Osteocyte (in vitro differentiated cells): ENCODE measurements at regions not wholly inside any gene's neighbourhood (a gene's known extent, or its start where the extent isn't known, plus 50 kb on each side); places are given as distances from the start of the nearest gene placed in this dataset.

Source experiments
- DNase-seq: peaks from one replicate; pipeline ENCODE4 v3.0.0; 2021; ENCODE audit warnings: mixed read lengths; ENCODE audit not compliant: unreplicated experiment; ENCODE audit errors: extremely low spot score
- H3K27ac Mint-ChIP-seq: one replicate; pipeline ENCODE4 v1.8.0; 2021; ENCODE audit warnings: mild to moderate bottlenecking, mixed read lengths; ENCODE audit not compliant: unreplicated experiment
- H3K27me3 Mint-ChIP-seq: one replicate; pipeline ENCODE4 v1.8.0; 2021; ENCODE audit warnings: mixed read lengths; ENCODE audit not compliant: unreplicated experiment
- H3K36me3 Mint-ChIP-seq: one replicate; pipeline ENCODE4 v1.8.0; 2021; ENCODE audit warnings: mixed read lengths; ENCODE audit not compliant: unreplicated experiment
- H3K4me1 Mint-ChIP-seq: one replicate; pipeline ENCODE4 v1.8.0; 2021; ENCODE audit warnings: mixed read lengths; ENCODE audit not compliant: unreplicated experiment
- H3K4me3 Mint-ChIP-seq: one replicate; pipeline ENCODE4 v1.8.0; 2021; ENCODE audit warnings: mild to moderate bottlenecking, moderate library complexity, mixed read lengths; ENCODE audit not compliant: unreplicated experiment
- H3K9me3 Mint-ChIP-seq: one replicate; pipeline ENCODE4 v1.8.0; 2021; ENCODE audit warnings: mixed read lengths; ENCODE audit not compliant: unreplicated experiment
- TF ChIP-seq, protein P1 (sequence below): fragments of 200-600 bp; sonication (generic); IDR thresholded peaks from 2 replicates; pipeline ENCODE4 v1.5.0; 2021; ENCODE audit warnings: antibody characterized with exemption, mild to moderate bottlenecking, moderate library complexity

DNA sequence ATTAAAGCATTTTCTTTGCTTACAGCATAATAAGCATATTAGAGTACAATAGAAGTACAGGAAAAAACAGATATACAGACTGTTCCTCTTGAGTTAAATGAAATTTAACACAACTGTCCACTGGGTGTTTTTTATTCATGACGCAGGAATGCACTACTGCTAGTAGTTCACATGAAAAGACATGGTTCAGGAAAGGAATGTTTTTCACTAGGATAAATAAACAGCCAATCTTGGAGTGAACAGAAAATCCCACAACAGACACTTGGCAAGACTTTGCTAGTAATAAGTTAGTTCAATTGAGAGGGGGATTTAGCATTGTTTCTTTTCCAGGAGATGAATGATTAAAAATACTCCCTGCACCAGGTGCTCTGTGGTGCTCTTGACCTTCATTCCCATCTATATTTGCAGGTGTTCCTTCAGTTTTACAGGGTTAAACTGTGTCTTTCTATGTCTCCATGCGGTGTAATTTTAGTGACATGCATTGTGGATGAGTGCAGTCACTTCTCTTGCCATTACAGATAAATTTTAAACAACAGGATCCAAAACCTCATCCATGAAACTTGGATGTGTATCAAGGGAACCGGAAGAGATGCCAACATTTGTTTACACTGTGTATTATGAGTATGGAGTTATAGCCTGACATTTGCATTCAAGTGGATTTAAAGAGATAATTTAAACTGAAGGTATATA is 796.6 kb downstream of the DSC3 start:
- Mint-ChIP-seq H3K9me3 (no peaks in the 10 kb centered on the region), H3K4me3 (no peak overlapping the region), H3K27me3 (no peaks in the 10 kb centered on the region), H3K27ac (peak overlapping the region; percentile 42), H3K36me3 (no peaks in the 10 kb centered on the region), H3K4me1 (peaks cover 29% of the 10 kb centered on the region)
- TF ChIP-seq, protein P1, sequence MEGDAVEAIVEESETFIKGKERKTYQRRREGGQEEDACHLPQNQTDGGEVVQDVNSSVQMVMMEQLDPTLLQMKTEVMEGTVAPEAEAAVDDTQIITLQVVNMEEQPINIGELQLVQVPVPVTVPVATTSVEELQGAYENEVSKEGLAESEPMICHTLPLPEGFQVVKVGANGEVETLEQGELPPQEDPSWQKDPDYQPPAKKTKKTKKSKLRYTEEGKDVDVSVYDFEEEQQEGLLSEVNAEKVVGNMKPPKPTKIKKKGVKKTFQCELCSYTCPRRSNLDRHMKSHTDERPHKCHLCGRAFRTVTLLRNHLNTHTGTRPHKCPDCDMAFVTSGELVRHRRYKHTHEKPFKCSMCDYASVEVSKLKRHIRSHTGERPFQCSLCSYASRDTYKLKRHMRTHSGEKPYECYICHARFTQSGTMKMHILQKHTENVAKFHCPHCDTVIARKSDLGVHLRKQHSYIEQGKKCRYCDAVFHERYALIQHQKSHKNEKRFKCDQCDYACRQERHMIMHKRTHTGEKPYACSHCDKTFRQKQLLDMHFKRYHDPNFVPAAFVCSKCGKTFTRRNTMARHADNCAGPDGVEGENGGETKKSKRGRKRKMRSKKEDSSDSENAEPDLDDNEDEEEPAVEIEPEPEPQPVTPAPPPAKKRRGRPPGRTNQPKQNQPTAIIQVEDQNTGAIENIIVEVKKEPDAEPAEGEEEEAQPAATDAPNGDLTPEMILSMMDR = no peak
- DNase-seq = no peak

DNA sequence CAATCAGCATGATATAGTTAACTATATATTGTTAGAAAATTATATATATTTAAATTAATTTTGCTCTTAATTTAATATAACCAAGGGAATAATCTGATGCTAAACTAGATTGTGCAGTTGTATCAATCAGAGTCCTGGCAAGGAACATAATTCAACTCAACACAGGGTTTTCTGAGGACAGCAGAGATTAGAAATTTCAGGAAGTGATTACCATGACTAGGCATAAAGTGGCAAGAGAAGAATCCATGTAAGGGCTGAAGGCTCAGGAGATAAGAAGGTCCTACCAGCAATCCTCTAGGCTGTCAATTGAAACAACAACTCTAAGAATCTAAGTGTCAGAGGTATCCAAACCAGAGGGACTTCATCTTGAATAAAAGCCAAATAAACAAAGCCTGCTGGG is 807.8 kb downstream of the DSC3 start:
- Mint-ChIP-seq H3K36me3 (no peaks in the 10 kb centered on the region), H3K27me3 (peaks cover 23% of the 10 kb centered on the region), H3K4me3 (no peak overlapping the region), H3K27ac (no peak overlapping the region), H3K9me3 (peaks cover 2% of the 10 kb centered on the region), H3K4me1 (peaks cover 3% of the 10 kb centered on the region)
- TF ChIP-seq, protein P1 = no peak
- no peak for DNase-seq

DNA sequence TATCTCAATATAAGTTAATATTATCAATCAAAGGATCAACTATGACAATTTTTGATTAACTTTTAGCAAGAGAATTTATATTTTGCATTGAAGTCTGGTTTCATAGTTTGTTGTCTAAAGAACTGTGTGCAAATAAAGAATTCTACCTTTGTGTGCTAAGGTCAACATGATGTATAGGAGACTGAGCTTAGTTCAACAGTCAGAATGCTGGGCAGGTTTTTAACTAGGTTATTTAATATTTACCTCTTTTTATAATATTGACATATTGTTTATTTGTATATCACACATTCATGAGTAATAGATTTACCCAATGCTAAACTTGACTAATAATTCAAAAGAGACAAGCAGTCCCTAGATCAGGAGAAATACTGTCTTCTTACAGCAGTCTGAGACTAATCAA is 831.4 kb downstream of the DSC3 start:
- Mint-ChIP-seq H3K36me3 (no peaks in the 10 kb centered on the region), H3K27ac (no peak overlapping the region), H3K27me3 (no peaks in the 10 kb centered on the region), H3K4me1 (peaks cover 4% of the 10 kb centered on the region), H3K9me3 (no peaks in the 10 kb centered on the region), H3K4me3 (no peak overlapping the region)
- TF ChIP-seq, protein P1 = no peak
- DNase-seq = no peak

DNA sequence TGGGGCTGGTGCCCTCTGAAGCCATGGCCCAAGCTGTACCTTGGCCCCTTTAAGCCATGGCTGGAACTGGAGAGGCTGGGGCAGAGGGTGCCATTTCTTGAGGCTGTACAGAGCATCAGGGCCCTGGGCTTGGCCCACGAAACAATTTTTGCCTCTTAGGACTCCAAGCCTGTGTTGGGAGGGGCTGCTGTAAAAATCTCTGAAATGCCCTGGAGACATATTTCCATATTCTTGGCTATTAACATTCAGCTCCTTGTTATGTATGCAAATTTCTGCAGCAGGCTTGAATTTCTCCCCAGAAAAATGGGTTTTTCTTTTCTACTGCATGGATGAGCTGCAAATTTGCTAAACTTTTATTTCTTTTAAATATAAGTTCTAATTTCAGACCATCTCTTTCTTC is 834.0 kb downstream of the DSC3 start:
- H3K27ac Mint-ChIP-seq = no peak overlapping the region
- TF ChIP-seq, protein P1 = no peak
- H3K9me3 Mint-ChIP-seq = no peaks in the 10 kb centered on the region
- peaks cover 4% of the 10 kb centered on the region for H3K4me1 Mint-ChIP-seq
- no peak overlapping the region for H3K4me3 Mint-ChIP-seq
- H3K27me3 Mint-ChIP-seq = no peaks in the 10 kb centered on the region
- DNase-seq = no peak
- no peaks in the 10 kb centered on the region for H3K36me3 Mint-ChIP-seq

DNA sequence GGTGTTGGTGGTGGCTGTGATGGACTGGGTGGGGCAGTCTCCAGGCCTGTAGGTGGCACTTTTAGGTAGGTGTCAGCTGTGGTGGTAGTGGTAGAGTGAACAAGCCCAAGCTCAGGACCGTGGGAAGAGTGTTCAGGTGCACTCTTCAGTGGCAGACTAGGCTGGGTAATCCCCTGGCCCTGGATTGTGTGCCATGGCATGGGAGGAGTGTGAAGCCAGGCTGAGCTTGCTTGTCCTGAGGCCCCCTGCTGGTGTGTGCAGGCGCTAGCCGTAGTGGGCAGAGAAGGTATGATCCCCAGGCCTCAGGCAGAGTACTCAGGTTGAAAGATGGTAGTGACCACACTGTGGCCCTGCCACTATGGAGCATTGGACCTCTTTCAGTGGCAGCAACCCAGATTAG is 850.3 kb downstream of the DSC3 start:
- Mint-ChIP-seq H3K4me3 (no peak overlapping the region), H3K36me3 (peaks cover 8% of the 10 kb centered on the region), H3K4me1 (no peaks in the 10 kb centered on the region), H3K27me3 (no peaks in the 10 kb centered on the region), H3K9me3 (peaks cover 26% of the 10 kb centered on the region), H3K27ac (no peak overlapping the region)
- TF ChIP-seq, protein P1 = no peak
- no peak for DNase-seq
